GM21717 (cell line): ENCODE measurements at regions not wholly inside any gene's neighbourhood (a gene's known extent, or its start where the extent isn't known, plus 50 kb on each side); places are given as distances from the start of the nearest gene placed in this dataset.

ENCODE experiments used
- ATAC-seq: cut with Tn5 transposase; IDR thresholded peaks from one replicate; pipeline ENCODE4 v1.9.1; 2021; ENCODE audit warnings: mild to moderate bottlenecking, moderate library complexity; ENCODE audit not compliant: unreplicated experiment

DNA sequence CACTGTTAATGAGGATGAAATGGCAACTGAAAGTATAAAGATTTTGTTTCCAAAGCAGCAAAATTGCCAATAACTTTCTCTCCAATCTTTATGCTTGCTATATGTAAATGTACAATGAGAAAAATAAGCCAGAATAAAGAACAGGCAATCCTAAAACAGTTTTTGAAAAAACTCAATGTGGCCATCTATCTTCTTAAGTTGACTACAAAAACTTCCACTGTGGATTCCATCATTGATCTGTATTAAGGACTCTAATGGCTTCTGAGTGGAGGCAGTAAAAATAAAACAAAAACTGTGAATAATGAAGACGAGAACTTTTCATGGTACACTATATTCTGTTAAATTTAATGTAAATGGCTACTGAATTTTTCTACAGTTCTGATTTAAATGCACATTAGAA lies 382.9 kb downstream of the TMEM232 start:
- no peak for ATAC-seq

DNA sequence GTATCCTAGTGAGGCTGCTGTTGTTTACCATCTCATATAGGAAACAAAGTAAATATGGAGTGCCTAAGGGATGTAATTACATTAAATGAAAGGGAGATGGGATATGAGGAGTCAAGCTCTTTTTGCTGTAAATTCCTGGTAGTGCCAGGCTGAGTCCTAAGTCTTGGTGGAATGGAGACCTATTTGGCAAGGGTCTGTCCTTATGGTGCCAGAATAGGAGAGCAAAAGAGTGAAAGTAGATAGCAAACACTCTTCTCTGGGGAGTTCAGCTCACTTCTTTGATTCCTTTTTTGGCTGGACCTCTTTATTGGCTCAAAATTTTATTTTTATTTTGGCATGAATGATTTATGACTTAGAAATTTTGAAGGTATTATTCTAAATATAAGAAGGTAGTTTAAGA lies 380.8 kb downstream of the TMEM232 start:
- ATAC-seq, result no peak

DNA sequence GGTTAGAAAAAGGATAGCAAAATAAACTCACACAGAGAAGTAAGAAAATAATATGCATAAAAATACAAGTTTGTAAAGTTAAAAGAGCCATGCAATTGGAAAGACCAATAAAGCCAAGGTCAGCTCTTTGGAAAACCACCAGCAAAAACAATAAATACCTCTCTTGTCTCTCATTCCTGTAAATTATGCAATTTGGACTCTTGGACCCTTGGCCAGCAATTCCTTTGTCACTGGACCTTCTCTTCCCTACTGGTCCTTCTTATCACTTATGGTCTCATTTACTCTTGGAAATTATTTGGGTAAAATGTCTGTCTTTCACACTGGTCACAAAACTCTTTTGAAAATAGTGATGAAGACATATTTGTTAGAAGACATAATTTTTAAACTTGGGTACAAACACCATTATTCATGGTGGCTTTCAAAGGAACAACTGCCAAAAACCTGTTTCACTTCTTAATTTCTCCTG lies 379.5 kb downstream of the TMEM232 start:
- ATAC-seq, result no peak

GRCh38 chr5:110347781-110348180 lies 378.7 kb downstream of the TMEM232 start:
- no peak for ATAC-seq

DNA sequence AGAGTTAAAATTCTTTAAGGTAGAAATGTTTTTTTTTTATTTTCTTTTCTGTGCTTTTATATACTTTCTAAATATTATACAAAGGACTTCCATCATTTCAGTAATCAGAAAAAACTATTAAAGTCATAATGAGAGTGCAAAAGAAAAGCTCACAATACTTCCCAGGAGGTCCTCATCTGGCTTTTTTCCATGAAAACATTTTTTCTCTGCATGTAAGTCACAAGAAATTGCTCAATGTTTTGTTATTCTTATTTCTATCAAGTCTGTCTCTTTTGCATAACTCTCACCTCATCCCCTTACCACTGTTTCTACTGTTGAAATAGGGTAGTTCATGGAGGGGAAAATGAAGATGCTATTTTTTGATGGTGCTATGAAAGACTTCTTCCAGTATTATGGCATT lies 375.0 kb downstream of the TMEM232 start:
- no peak for ATAC-seq

DNA sequence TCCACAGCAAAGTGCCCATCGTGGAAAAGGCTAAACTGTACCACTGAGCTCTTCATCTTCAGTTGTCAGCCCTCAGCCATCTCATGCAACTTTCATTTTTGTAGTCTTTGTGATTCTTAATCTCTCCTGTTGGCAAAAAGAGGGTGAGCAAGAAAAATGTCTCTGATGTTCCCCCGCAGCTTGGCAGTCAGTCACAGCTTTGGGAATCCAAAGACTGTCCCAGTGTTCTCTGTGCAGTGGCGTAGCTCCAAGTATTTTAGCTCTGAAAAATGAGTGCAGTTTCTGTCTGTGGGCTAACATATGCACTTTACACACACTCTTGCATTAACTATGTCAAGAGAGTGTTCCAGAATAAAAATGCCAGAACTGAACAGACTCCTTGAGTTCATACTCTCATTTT lies 372.2 kb downstream of the TMEM232 start:
- no peak for ATAC-seq

DNA sequence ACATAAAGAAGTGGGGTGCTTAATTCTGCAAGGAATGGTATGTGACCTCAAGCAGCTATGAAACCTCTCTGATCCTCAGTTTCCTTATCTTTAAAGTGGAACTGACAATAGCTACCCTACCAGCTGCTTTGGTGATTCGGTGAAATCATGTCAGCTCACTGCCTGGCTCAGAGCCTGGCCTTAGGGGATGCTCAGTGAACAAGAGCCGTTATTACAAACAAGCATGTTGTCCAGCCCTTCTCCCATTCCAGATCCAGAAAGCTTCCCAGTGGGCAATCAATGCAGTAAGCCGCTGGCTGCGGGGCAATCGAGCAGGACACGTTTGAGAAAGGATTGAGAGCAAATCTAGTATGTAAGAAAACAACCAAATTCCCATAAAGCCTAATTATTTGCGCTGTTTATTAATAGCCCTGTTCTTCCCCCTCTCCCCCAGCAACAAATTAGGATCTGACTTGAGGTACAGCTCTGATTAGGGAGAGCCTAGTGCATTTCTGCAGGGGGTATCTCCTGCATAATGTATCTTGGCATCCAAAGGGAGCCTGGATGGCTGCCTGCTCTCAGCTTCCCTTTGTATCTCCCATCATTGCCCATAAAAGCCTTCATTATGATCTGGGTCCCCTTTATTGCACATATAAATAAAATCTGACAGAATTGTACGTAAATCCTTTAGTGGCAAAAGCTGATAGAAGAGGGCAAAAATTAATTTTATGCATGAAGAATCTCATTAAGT lies 371.4 kb downstream of the TMEM232 start:
- ATAC-seq, result no peak

DNA sequence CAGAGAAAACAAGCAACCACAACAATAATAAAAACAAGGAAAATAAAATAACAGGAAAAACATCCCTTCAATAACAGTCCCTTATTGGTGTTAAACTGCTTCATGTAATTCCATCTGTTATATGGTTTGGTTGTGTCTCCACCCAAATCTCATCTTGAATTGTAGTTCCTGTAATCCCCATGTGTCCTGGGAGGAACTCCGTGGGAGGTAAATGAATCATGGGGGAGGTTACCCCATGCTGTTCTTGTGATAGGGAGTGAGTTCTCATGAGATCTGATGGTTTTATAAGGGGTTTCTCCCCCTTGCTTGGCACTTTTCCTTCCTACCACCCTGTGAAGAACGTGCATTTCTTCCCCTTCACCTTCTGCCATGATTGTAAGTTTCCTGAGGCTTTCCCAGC lies 369.8 kb downstream of the TMEM232 start:
- no peak for ATAC-seq

DNA sequence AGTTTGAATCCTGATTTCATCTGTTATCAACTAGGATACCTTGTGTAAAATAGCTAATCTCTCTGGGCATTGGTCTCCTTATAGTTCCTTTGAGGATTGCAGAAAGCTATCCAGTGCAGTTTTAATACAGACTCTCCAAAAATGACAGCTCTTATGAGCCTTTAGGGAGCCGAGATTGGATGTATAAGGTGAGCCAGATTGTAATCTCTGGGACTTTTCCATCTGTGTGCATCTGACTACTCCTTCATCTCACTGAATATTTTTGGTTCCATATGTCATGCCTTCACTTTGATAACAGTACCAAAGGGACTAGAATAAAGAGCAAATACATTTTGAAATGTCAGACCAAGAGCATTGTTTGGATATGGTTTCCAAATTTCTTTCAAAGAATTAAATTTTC lies 367.2 kb downstream of the TMEM232 start:
- ATAC-seq, result no peak

GRCh38 chr5:110361471-110361870 lies 365.0 kb downstream of the TMEM232 start:
- ATAC-seq, result no peak

- no peak for ATAC-seq
These were observed 364.2 kb downstream of the TMEM232 start for GRCh38 chr5:110362261-110362660.

DNA sequence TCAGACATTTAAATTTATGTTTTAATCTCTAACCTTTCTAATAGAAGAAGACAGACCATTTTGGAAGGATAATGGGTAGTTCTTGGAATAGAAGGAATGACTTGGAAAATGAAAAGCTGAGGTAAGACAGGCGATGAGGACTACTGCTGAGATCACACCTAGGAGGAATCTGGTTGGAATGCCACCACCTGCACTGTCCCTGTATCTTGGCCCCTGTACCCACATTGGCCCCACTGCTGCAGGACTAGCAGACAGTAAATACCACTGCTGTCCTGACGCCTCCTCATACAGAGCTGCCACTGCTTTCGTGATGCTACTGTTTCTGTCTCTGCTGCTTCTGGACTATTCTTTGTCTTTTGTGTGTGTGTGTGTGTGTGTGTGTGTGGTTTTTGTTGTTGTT lies 359.8 kb downstream of the TMEM232 start:
- ATAC-seq, result no peak
